Gastroesophageal sphincter (tissue), 4 donors: ENCODE measurements at regions not wholly inside any gene's neighbourhood (a gene's known extent, or its start where the extent isn't known, plus 50 kb on each side); places are given as distances from the start of the nearest gene placed in this dataset.

Experiments
- ATAC-seq: fragments of 150-250 bp; one replicate; pipeline ENCODE4 v1.9.1; 2016; ENCODE audit warnings: mild to moderate bottlenecking, moderate library complexity
- H3K27ac ChIP-seq, 4 donors: fragments of 200-600 bp; sonication (generic) in 3 of 4; 1 replicate in 3 of 4; 2 replicates in 1 of 4; pipeline ENCODE4 v1.5.1; 2016 to 2019
- H3K27me3 ChIP-seq: fragments of 200-600 bp; sonication (generic); one replicate; pipeline ENCODE4 v1.5.1; 2019
- H3K36me3 ChIP-seq, 2 donors: fragments of 200-600 bp; sonication (generic); one replicate each; pipeline ENCODE4 v1.5.1; 2019; ENCODE audit warnings: control low read depth in 1 of 2
- H3K4me1 ChIP-seq, 3 donors: fragments of 200-600 bp; sonication (generic); 1 replicate in 2 of 3; 2 replicates in 1 of 3; pipeline ENCODE4 v1.5.1; 2016 to 2019; ENCODE audit warnings: control low read depth in 2 of 3
- H3K4me3 ChIP-seq, 2 donors: fragments of 200-600 bp; sonication (generic); one replicate each; pipeline ENCODE4 v1.5.1; 2019; ENCODE audit warnings: mild to moderate bottlenecking in 1 of 2, moderate library complexity in 1 of 2
- H3K9me3 ChIP-seq, 3 donors: fragments of 200-600 bp; sonication (generic); one replicate each; pipeline ENCODE4 v1.5.1; 2017 to 2019; ENCODE audit warnings: control low read depth in 2 of 3
- EP300 ChIP-seq: sonication (generic); formaldehyde crosslinking; IDR thresholded peaks from one replicate; pipeline ENCODE4 v1.6.1; 2017; ENCODE audit warnings: antibody characterized with exemption, mild to moderate bottlenecking
- POLR2A ChIP-seq, 2 donors: fragments of 450-650 bp; IDR thresholded peaks; one replicate each; pipeline ENCODE4 v1.6.1; 2017; ENCODE audit warnings: antibody characterized with exemption in 2 of 2, mild to moderate bottlenecking in 2 of 2, moderate library complexity in 1 of 2
- POLR2AphosphoS5 ChIP-seq: sonication (generic); formaldehyde crosslinking; IDR thresholded peaks from one replicate; pipeline ENCODE4 v1.6.1; 2017; ENCODE audit warnings: antibody characterized with exemption
- WGBS, 2 donors: methylation state at CpG; one replicate each; pipeline ENCODE4 v1.1.5; 2018; ENCODE audit warnings: low coverage in 1 of 2; 5-methylcytosine and 5-hydroxymethylcytosine counted together
- TF ChIP-seq, protein P1 (sequence below), 4 experiments: fragments of 200-600 bp in 2 of 4; fragments of 450-650 bp in 2 of 4; sonication (generic) in 1 of 4; IDR thresholded peaks; one replicate each; pipeline ENCODE4 v1.5.1; 2017 to 2019; ENCODE audit warnings: antibody characterized with exemption in 4 of 4, mild to moderate bottlenecking in 2 of 4, moderate library complexity in 2 of 4

DNA sequence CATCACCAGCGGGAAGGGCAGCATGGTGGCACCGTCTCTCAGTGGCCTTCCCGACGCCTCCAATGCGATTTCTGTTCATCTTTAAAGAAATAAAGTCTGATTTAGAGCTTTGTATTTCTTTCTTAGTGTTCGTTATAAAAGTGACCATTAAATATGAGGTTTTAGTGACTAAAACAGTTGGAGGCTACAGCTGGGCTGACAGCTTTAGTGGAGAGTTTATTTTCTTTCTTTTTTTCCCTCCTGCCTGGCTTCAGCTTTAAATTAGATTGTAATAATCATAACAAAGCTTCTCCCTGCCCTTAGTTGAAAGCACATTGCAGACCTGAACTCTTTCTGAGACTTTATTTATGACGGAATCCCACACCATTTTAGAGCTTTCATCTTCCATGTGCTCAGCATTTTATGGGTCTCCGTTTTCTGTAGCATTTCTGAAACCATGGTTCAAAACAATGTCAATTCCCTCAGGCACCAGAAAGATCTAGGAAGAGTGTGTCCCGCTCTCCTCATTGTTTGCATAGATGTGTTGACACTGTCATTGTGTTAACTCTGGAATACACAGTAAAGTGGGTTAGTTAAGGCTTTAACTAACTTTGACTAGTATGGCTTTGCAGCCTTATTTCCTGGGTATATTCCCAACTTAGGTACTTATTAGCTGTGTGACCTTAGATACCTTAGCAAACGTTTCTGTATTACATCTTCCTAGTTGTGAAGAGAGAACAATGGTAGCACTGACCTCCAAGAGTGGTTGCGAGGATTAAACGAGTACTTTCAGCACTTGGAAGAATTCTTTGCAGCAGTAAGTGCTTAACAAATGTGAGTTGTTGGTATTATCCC is 97.4 kb upstream of the PGRMC2 start:
- Histone ChIP-seq H3K9me3 (no peaks in the 10 kb centered on the region), H3K4me3 (no peak overlapping the region), H3K36me3 (no peaks in the 10 kb centered on the region), H3K27ac (peak overlapping the region; percentile 80 to 90 (median 85)), H3K4me1 (peaks cover 19 to 68% (median 35%) of the 10 kb centered on the region in 3 donors), H3K27me3 (no peaks in the 10 kb centered on the region)
- 54 to 64% methylated on average over 9 to 12 of the region's 12 CpGs for WGBS, 2 donors
- ATAC-seq, result no peak
- TF ChIP-seq, protein P1, sequence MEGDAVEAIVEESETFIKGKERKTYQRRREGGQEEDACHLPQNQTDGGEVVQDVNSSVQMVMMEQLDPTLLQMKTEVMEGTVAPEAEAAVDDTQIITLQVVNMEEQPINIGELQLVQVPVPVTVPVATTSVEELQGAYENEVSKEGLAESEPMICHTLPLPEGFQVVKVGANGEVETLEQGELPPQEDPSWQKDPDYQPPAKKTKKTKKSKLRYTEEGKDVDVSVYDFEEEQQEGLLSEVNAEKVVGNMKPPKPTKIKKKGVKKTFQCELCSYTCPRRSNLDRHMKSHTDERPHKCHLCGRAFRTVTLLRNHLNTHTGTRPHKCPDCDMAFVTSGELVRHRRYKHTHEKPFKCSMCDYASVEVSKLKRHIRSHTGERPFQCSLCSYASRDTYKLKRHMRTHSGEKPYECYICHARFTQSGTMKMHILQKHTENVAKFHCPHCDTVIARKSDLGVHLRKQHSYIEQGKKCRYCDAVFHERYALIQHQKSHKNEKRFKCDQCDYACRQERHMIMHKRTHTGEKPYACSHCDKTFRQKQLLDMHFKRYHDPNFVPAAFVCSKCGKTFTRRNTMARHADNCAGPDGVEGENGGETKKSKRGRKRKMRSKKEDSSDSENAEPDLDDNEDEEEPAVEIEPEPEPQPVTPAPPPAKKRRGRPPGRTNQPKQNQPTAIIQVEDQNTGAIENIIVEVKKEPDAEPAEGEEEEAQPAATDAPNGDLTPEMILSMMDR (IDR thresholded peaks at IDR 0.05), result no peak
- no peak for TF ChIP-seq POLR2A (IDR thresholded peaks at IDR 0.05)
- no peak for TF ChIP-seq POLR2AphosphoS5
- TF ChIP-seq EP300, result no peak

DNA sequence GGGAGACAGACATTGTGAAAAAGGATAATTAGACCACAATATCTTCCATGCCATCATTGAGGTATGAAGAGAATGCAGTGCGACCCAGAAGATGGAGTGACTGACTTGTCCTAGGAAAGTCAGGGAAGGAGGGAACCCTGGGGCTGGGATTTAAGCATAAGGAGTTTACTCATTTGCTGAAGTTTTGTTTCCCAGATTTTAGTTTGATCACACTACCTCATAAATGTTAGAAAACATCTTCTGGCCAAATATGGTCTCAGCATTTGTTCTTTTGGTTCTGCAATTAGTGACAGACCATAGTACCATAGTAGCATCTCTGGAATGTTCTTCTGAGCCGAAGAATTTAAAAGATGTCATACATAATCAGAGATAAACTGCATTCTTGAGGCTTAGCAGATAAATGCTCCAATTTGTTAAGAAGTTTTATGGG is 96.5 kb upstream of the PGRMC2 start:
- ATAC-seq, result no peak
- 68 to 80% methylated on average over 2 of the region's 2 CpGs for WGBS, 2 donors
- H3K9me3 ChIP-seq, result no peaks in the 10 kb centered on the region
- H3K27ac ChIP-seq, result peak overlapping the region in 3 of 4 donors; percentile 80 to 90 (median 85)
- H3K36me3 ChIP-seq, result no peaks in the 10 kb centered on the region
- H3K4me1 ChIP-seq, result peaks cover 17 to 62% (median 32%) of the 10 kb centered on the region in 3 donors
- H3K27me3 ChIP-seq, result no peaks in the 10 kb centered on the region
- no peak overlapping the region for H3K4me3 ChIP-seq
- TF ChIP-seq POLR2AphosphoS5 (no peak), POLR2A (IDR thresholded peaks at IDR 0.05) (no peak), EP300 (no peak)
- TF ChIP-seq, protein P1 (IDR thresholded peaks at IDR 0.05), result no peak

DNA sequence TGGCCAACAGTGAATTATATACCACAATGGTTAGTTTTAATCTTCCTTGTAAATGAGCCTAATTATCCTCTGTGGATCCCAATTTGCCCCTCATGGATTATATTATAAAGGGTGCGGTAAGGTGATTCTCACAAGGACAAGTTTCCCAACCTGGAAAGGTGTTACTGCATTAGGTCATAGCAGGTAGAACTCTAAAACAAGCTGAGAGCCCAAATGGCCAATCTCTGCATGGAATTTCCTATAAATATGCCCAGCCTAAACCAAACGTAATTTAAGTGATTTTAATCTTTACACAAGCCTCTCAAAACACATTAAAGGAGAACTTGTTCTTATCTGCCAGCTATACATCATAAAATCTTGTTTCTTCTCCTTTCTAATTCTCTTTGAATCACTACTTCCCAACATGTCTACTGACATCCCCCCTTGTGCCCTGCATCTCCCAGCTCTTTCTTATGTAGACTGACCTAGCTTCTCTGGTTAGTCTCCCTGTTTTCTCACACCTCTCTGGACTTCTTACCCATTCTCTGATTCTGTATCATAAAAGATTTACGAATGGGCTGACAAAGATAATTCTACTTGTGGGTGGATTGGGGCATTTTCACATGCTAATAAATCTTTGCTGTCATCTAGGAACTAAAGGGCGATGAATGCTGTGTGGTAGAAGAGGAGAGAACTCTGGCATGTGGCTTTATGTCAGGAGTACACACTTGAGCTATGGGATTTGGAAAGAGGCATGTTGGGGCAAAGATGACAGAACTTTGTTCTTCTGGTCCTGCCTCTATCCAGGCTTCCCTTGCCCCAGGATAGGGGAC is 94.3 kb upstream of the PGRMC2 start:
- H3K9me3 ChIP-seq, result no peaks in the 10 kb centered on the region
- H3K4me1 ChIP-seq, result peaks cover 15 to 40% (median 22%) of the 10 kb centered on the region in 3 donors
- WGBS, 2 donors, result 75 to 84% methylated on average over 2 to 4 of the region's 4 CpGs
- no peak overlapping the region for H3K4me3 ChIP-seq
- TF ChIP-seq POLR2A (IDR thresholded peaks at IDR 0.05), result no peak
- no peak for TF ChIP-seq POLR2AphosphoS5
- TF ChIP-seq, protein P1 (IDR thresholded peaks at IDR 0.05), result no peak
- no peak for TF ChIP-seq EP300
- H3K36me3 ChIP-seq, result no peaks in the 10 kb centered on the region
- ATAC-seq, result no peak
- no peak overlapping the region for H3K27ac ChIP-seq
- no peaks in the 10 kb centered on the region for H3K27me3 ChIP-seq

- Histone ChIP-seq H3K27ac (no peak overlapping the region), H3K9me3 (no peaks in the 10 kb centered on the region), H3K4me1 (peaks cover 9 to 24% (median 10%) of the 10 kb centered on the region in 3 donors), H3K4me3 (no peak overlapping the region), H3K27me3 (no peaks in the 10 kb centered on the region), H3K36me3 (no peaks in the 10 kb centered on the region)
- ATAC-seq, result no peak
- TF ChIP-seq POLR2AphosphoS5, result no peak
- no peak for TF ChIP-seq POLR2A (IDR thresholded peaks at IDR 0.05)
- 92 to 96% methylated on average over 2 to 4 of the region's 4 CpGs for WGBS, 2 donors
Observed at GRCh38 chr4:128380306-128380705, 92.7 kb upstream of the PGRMC2 start.

DNA sequence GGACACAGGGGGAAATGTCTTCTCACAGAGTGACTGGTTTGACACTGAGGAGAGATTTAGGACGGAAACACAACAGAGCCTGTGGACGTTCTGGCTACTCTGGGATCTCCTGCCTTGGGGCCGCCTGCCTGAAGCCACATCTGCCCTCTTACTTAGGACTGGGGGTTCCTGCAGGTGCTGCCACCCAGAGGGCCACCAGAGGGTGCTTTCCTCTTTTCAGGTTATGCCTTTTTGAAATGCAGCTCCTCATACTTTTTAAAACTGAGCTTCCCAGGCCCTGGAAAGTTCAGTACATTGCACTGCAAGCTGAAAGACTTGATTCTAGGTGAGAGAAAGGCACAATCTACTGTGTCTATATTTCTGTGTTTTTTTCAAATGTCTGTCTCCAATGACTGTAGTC is 92.2 kb upstream of the PGRMC2 start:
- H3K9me3 ChIP-seq, result no peaks in the 10 kb centered on the region
- 59 to 64% methylated on average over 3 of the region's 3 CpGs for WGBS, 2 donors
- H3K36me3 ChIP-seq, result no peaks in the 10 kb centered on the region
- ATAC-seq, result no peak
- H3K27me3 ChIP-seq, result no peaks in the 10 kb centered on the region
- TF ChIP-seq, protein P1 (IDR thresholded peaks at IDR 0.05), result peak; percentile 22 to 69 (median 53)
- TF ChIP-seq POLR2AphosphoS5, result no peak
- H3K4me3 ChIP-seq, result no peak overlapping the region
- H3K27ac ChIP-seq, result no peak overlapping the region
- peaks cover 5 to 19% (median 7%) of the 10 kb centered on the region in 3 donors for H3K4me1 ChIP-seq
